Thyroid gland (tissue), 4 donors: ENCODE measurements at regions not wholly inside any gene's neighbourhood (a gene's known extent, or its start where the extent isn't known, plus 50 kb on each side); places are given as distances from the start of the nearest gene placed in this dataset.

Experiments
- DNase-seq, 2 donors: peaks; one replicate each; pipeline ENCODE4 v3.0.0-alpha.2; 2019
- H3K27ac ChIP-seq, 3 donors: fragments of 200-600 bp; sonication (generic); 1 replicate in 2 of 3; 2 replicates in 1 of 3; pipeline ENCODE4 v1.5.1; 2016 to 2019; ENCODE audit warnings: mild to moderate bottlenecking in 1 of 3, moderate library complexity in 1 of 3
- H3K27me3 ChIP-seq: fragments of 200-600 bp; sonication (generic); one replicate; pipeline ENCODE4 v1.5.1; 2019
- H3K36me3 ChIP-seq, 2 donors: fragments of 200-600 bp; sonication (generic); one replicate each; pipeline ENCODE4 v1.5.1; 2016 to 2019
- H3K4me1 ChIP-seq, 2 donors: fragments of 200-600 bp; sonication (generic); one replicate each; pipeline ENCODE4 v1.5.1; 2017 to 2019
- H3K4me3 ChIP-seq, 3 donors: fragments of 200-600 bp; sonication (generic); replicated peaks in 1 of 3; 1 replicate in 2 of 3; 2 replicates in 1 of 3; pipeline ENCODE4 v1.5.1; 2016; ENCODE audit warnings: mild to moderate bottlenecking in 1 of 3
- H3K9me3 ChIP-seq: fragments of 200-600 bp; sonication (generic); one replicate; pipeline ENCODE4 v1.5.1; 2017
- CTCF ChIP-seq, 6 experiments: fragments of 200-600 bp in 3 of 6; fragments of 450-650 bp in 3 of 6; sonication (generic) in 3 of 6; IDR thresholded peaks; one replicate each; pipeline ENCODE4 v1.5.1; 2016 to 2019; ENCODE audit warnings: antibody characterized with exemption in 6 of 6, mild to moderate bottlenecking in 2 of 6, inconsistent platforms in 1 of 6, moderate library complexity in 1 of 6
- POLR2A ChIP-seq, 2 donors: fragments of 450-650 bp; IDR thresholded peaks; one replicate each; pipeline ENCODE4 v1.6.1; 2017; ENCODE audit warnings: antibody characterized with exemption in 2 of 2, mild to moderate bottlenecking in 2 of 2, moderate library complexity in 1 of 2
- WGBS, 2 donors: methylation state at CpG; one replicate each; pipeline ENCODE4 v1.1.5; 2017; 5-methylcytosine and 5-hydroxymethylcytosine counted together
- intact Hi-C: fragments of 100-400 bp; cut with DNase I; formaldehyde crosslinking; loops from one replicate; pipeline ENCODE4 v1.15.1; 2023

GRCh38 chr4:126820631-126821030 lies 812.1 kb upstream of the INTU start:
- Histone ChIP-seq H3K27me3 (no peaks in the 10 kb centered on the region), H3K9me3 (no peaks in the 10 kb centered on the region), H3K4me1 (no peaks in the 10 kb centered on the region), H3K36me3 (no peaks in the 10 kb centered on the region), H3K4me3 (no peak overlapping the region), H3K27ac (no peak overlapping the region)
- no peak for DNase-seq
- TF ChIP-seq CTCF (IDR thresholded peaks at IDR 0.05): no peak
- no peak for TF ChIP-seq POLR2A (IDR thresholded peaks at IDR 0.05)
- intact Hi-C loops: no loop called here
- 89 to 91% methylated on average over 1 of the region's 1 CpG for WGBS, 2 donors

GRCh38 chr4:126821152-126821551 lies 811.6 kb upstream of the INTU start:
- Histone ChIP-seq H3K4me1 (no peaks in the 10 kb centered on the region), H3K27me3 (no peaks in the 10 kb centered on the region), H3K27ac (no peak overlapping the region), H3K4me3 (no peak overlapping the region), H3K36me3 (no peaks in the 10 kb centered on the region), H3K9me3 (no peaks in the 10 kb centered on the region)
- TF ChIP-seq CTCF (IDR thresholded peaks at IDR 0.05): no peak
- intact Hi-C loops: no loop called here
- DNase-seq: no peak
- 88 to 95% methylated on average over 1 of the region's 1 CpG for WGBS, 2 donors

- Histone ChIP-seq H3K27ac (no peak overlapping the region), H3K27me3 (no peaks in the 10 kb centered on the region), H3K4me1 (no peaks in the 10 kb centered on the region), H3K9me3 (no peaks in the 10 kb centered on the region), H3K4me3 (no peak overlapping the region), H3K36me3 (no peaks in the 10 kb centered on the region)
- intact Hi-C loops: no loop called here
- WGBS, 2 donors: 64 to 99% methylated on average over 3 of the region's 3 CpGs
- no peak for DNase-seq
- TF ChIP-seq CTCF (IDR thresholded peaks at IDR 0.05) (no peak), POLR2A (IDR thresholded peaks at IDR 0.05) (no peak)
These were observed 807.7 kb upstream of the INTU start for GRCh38 chr4:126825083-126825482.

GRCh38 chr4:126827669-126828068 lies 805.1 kb upstream of the INTU start:
- WGBS, 2 donors: 88 to 94% methylated on average over 2 of the region's 2 CpGs
- TF ChIP-seq CTCF (IDR thresholded peaks at IDR 0.05) (no peak), POLR2A (IDR thresholded peaks at IDR 0.05) (no peak)
- no peak overlapping the region for H3K4me3 ChIP-seq
- DNase-seq: no peak
- intact Hi-C loops: no loop called here
- H3K27me3 ChIP-seq: no peaks in the 10 kb centered on the region
- no peaks in the 10 kb centered on the region for H3K4me1 ChIP-seq
- H3K36me3 ChIP-seq: no peaks in the 10 kb centered on the region
- no peaks in the 10 kb centered on the region for H3K9me3 ChIP-seq
- no peak overlapping the region for H3K27ac ChIP-seq

- TF ChIP-seq CTCF (IDR thresholded peaks at IDR 0.05) (no peak), POLR2A (IDR thresholded peaks at IDR 0.05) (no peak)
- Histone ChIP-seq H3K4me1 (no peaks in the 10 kb centered on the region), H3K36me3 (no peaks in the 10 kb centered on the region), H3K27me3 (no peaks in the 10 kb centered on the region), H3K4me3 (no peak overlapping the region), H3K27ac (no peak overlapping the region), H3K9me3 (no peaks in the 10 kb centered on the region)
- intact Hi-C loops: no loop called here
- DNase-seq: no peak
These were observed 797.9 kb upstream of the INTU start for GRCh38 chr4:126834854-126835253.
